ENCODE measurements at regions not wholly inside any gene's neighbourhood (a gene's known extent, or its start where the extent isn't known, plus 50 kb on each side); places are given as distances from the start of the nearest gene placed in this dataset.
A peak's percentile ranks its signal among the peaks of the same experiment; 100 is the strongest.

DNA sequence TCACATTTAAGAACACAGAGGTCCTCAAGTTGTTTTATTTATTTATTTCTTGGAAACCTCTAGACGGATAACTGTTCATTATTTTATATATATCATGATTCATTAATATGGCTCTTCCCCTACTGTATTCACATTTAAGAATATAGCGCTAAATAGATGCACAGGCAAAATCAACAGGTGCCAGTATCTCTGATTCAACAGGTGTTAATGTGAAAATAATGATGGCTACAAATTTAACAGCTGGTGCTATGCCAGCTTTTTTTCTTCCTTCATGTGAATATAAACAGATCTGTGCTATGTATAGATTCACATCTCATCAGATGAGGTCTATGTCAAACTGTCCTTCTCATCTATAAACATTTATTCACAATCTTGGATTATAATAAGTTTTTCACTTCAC lies 218.5 kb upstream of the NR2F2 start:
- in situ Hi-C loops (cut with HindIII; ENCODE audit: low pct_unique_long_range_greater_than_20kb, low sequenced_read_pairs) = no loop called here
- DNase-seq (ENCODE audit: low read depth) = no peak

GRCh38 chr15:96115642-96116041 lies 214.9 kb upstream of the NR2F2 start:
- in situ Hi-C loops (cut with HindIII; ENCODE audit: low pct_unique_long_range_greater_than_20kb, low sequenced_read_pairs) = no loop called here
- DNase-seq (ENCODE audit: low read depth) = peak; percentile 19

DNA sequence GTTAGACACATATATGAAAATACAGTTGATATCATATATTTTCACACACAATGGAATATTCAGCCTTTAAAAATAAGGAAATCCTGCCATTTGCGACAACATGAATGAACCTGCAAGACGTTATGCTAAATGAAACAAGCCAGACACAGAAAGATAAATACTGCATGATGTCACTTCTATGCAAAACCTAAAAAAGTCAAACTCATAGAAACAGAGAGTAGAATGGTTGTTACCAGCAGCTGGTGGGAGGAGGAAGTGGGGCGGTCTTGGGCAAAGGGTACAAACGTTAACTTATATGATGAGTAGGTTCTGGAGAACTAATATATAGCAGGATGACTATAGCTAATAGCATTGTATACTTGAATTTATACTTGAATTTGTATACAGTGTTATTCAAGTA lies 213.2 kb upstream of the NR2F2 start:
- DNase-seq (ENCODE audit: low read depth) = no peak
- in situ Hi-C loops (cut with HindIII; ENCODE audit: low pct_unique_long_range_greater_than_20kb, low sequenced_read_pairs) = no loop called here

GRCh38 chr15:96119734-96120133 lies 210.8 kb upstream of the NR2F2 start:
- in situ Hi-C loops (cut with HindIII; ENCODE audit: low pct_unique_long_range_greater_than_20kb, low sequenced_read_pairs) = no loop called here
- no peak for DNase-seq (ENCODE audit: low read depth)

- DNase-seq (ENCODE audit: low read depth) = no peak
- in situ Hi-C loops (cut with HindIII; ENCODE audit: low pct_unique_long_range_greater_than_20kb, low sequenced_read_pairs) = no loop called here
Observed at GRCh38 chr15:96121086-96121920, 209.2 kb upstream of the NR2F2 start.

- peak; percentile 45 for DNase-seq (ENCODE audit: low read depth)
- in situ Hi-C loops (cut with HindIII; ENCODE audit: low pct_unique_long_range_greater_than_20kb, low sequenced_read_pairs) = no loop called here
Observed at GRCh38 chr15:96122077-96123027, 208.1 kb upstream of the NR2F2 start.

DNA sequence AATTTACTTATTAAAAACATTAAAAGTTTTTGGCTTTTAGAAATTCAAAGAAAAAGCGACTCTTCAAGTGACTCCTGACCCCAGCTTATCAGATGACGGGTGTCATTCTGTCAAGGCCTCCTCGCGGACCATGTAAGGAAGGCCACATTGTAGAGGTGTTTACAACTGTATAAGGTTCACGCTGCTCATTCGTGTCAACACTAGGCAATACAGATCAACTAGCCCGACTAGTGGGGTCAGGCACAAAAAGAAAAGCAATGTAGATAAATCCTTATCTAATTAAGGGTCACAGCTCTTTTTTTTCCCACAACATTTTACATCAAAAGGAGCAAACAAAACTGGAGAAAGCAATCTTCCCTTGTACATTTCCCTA lies 207.5 kb upstream of the NR2F2 start:
- DNase-seq (ENCODE audit: low read depth) = no peak
- in situ Hi-C loops (cut with HindIII; ENCODE audit: low pct_unique_long_range_greater_than_20kb, low sequenced_read_pairs) = no loop called here

DNA sequence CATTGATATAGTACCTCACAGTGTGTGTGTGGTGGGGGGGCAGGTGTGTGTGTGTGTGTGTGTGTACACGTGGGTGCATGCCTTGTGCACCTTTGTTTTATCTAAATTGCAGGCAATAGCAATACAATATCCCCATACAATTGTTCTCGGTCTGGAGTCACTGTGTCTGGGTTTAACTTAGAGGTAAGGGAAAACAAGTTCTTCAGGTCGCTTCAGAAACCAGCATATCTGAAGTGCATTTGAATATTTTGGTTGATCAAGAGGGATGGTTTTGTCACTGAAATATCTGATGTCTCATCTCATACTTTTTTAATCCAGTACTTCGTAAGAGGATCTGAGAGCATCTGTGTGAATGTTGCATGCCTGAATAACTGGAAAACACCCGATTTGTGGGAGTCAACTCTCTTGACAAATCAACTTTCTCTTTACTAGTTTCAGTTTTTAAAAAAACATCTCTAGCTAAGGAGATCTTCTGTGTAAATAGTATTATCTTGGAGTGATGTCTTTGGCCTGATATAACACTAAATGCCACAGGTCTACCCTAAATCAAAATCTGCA lies 206.8 kb upstream of the NR2F2 start:
- in situ Hi-C loops (cut with HindIII; ENCODE audit: low pct_unique_long_range_greater_than_20kb, low sequenced_read_pairs) = no loop called here
- no peak for DNase-seq (ENCODE audit: low read depth)

- in situ Hi-C loops (cut with HindIII; ENCODE audit: low pct_unique_long_range_greater_than_20kb, low sequenced_read_pairs) = no loop called here
- DNase-seq (ENCODE audit: low read depth) = no peak
Observed at GRCh38 chr15:96124436-96124835, 206.1 kb upstream of the NR2F2 start.

DNA sequence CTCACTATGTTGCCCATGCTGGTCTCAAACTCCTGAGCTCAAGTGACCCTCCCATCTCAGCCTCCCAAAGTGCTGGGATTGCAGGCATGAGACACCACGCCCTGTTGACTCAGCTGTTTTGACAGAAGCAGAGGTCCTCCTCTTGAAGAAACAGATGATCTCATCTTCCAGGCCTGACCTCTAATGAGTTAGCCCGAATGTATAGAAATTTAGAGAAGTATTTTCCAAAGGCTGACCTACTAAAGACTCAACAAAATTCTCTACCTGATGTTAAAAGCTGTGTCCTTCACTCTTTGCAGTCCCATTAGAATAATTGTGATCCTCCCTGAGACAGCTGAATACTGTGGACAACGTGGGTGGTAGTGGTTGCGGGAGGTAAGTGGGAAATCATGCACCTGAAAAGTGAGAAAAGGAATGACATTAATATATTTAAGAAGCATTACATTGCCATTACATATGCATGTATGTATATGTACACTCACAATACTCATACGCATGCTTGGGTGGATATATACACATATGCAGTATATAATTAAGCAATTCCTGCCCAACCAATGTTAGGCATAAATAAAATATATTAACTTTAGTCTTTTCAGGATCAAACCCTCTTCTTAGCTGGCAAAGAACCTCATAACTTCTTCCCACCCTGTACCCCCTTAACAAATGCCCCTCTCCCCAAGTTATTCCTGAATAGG lies 204.6 kb upstream of the NR2F2 start:
- in situ Hi-C loops (cut with HindIII; ENCODE audit: low pct_unique_long_range_greater_than_20kb, low sequenced_read_pairs) = no loop called here
- peak; percentile 42 for DNase-seq (ENCODE audit: low read depth)

- in situ Hi-C loops (cut with HindIII; ENCODE audit: low pct_unique_long_range_greater_than_20kb, low sequenced_read_pairs) = no loop called here
- no peak for DNase-seq (ENCODE audit: low read depth)
Observed at GRCh38 chr15:96126859-96127258, 203.6 kb upstream of the NR2F2 start.

DNA sequence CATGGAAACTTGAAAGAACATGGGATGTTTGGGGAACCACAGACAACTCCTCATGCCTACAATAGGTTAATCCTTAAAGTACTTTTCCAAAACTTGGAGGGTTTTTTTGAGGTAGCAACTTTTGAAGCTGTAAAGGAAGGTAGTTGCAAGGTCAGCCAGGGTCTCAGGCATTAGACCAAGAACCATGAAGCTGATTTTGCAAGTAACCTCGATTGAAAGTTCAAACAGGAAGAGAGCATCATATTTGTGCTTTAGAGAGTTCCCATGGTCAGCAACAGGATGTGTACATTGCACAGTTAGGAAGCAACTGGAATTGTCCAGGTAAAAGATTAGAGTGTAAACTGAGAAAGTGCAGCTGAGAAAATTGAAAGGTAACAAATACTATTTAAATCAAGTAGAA lies 199.8 kb upstream of the NR2F2 start:
- in situ Hi-C loops (cut with HindIII; ENCODE audit: low pct_unique_long_range_greater_than_20kb, low sequenced_read_pairs) = no loop called here
- no peak for DNase-seq (ENCODE audit: low read depth)

- no peak for DNase-seq (ENCODE audit: low read depth)
- in situ Hi-C loops (cut with HindIII; ENCODE audit: low pct_unique_long_range_greater_than_20kb, low sequenced_read_pairs) = no loop called here
Observed at GRCh38 chr15:96132126-96132525, 198.4 kb upstream of the NR2F2 start.

DNA sequence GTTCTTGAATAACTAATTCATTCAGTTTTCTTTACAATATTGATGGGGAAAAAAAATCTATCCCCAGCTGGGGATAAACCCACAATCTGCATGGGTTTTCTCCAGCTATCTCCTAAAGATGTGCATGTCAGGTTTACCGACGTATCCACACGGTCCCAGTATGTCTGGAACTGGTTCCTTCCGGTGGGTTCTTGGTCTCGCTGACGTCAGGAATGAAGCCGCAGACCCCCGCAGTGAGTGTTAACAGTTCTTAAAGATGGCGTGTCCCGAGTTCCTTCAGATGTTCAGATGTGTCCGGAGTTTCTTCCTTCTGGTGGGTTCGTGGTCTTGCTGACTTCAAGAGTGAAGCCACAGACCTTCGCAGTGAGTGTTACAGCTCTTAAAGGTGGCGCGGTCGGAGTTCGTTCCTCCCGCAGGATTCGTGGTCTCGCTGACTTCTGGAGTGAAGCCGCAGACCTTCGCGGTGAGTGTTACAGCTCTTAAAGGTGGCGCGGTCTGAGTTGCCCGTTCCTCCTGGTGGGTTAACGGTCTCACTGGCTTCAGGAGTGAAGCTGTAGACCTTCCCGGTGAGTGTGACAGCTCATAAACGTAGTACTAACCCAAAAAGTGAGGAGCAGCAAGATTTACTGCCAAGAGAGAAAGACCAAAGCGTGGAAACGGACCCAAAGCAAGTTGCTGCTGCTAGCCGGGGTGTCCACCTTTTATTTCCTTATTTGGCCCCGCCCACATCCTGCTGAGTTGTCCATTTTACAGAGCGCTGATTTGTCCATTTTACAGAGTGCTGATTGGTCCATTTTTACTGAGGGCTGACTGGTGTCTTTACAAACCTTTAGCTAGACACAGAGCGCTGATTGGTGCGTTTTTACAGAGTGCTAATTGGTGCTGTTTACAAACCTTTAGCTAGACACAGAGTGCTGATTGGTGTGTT lies 195.1 kb upstream of the NR2F2 start:
- no peak for DNase-seq (ENCODE audit: low read depth)
- in situ Hi-C loops (cut with HindIII; ENCODE audit: low pct_unique_long_range_greater_than_20kb, low sequenced_read_pairs) = no loop called here

GRCh38 chr15:96138985-96139384 lies 191.5 kb upstream of the NR2F2 start:
- no peak for DNase-seq (ENCODE audit: low read depth)
- in situ Hi-C loops (cut with HindIII; ENCODE audit: low pct_unique_long_range_greater_than_20kb, low sequenced_read_pairs) = no loop called here

DNA sequence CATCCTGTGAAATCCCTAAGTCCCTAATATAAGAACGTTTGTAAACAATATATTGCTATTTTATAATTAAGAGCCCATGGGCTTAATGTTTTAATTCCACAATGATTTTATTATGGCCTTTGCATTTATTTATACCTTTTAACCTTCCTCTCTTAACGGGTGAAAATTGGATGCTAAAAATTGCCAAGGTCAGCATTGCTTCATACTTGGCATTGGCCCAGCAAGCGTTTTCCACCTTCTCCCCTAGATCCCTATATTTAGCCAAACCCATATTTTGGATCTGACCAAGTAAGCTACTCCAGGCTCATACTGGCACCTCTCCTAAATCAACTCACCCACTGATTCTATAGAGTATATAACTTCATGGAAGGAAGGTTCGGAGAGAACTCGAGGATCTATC lies 188.0 kb upstream of the NR2F2 start:
- no peak for DNase-seq (ENCODE audit: low read depth)
- in situ Hi-C loops (cut with HindIII; ENCODE audit: low pct_unique_long_range_greater_than_20kb, low sequenced_read_pairs) = no loop called here

DNA sequence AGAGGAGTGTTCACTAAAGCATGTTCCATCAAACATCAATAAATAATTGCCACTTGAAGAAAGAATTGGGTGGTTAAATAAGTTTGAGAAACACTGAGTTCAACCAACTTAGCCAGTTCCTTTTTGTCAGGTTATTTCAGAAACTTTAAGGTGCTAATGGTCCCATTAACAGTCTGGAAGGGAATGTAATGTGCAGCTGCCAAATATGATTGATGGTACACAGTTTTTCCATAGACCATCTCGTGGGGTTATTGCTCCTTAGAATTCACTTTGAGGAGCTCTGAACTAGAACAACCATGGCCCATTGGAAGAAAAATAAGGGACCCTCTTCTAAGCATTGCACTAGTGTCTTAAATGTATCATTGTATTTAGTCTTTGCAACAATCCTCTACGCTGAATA lies 185.8 kb upstream of the NR2F2 start:
- in situ Hi-C loops (cut with HindIII; ENCODE audit: low pct_unique_long_range_greater_than_20kb, low sequenced_read_pairs) = no loop called here
- no peak for DNase-seq (ENCODE audit: low read depth)

GRCh38 chr15:96146726-96147125 lies 183.8 kb upstream of the NR2F2 start:
- in situ Hi-C loops (cut with HindIII; ENCODE audit: low pct_unique_long_range_greater_than_20kb, low sequenced_read_pairs) = no loop called here
- DNase-seq (ENCODE audit: low read depth) = no peak

Data from Caki2 (cell line).